SK-N-SH treated with all-trans-retinoic acid at 6 μM for 48 hours (cell line): ENCODE measurements at regions not wholly inside any gene's neighbourhood (a gene's known extent, or its start where the extent isn't known, plus 50 kb on each side); places are given as distances from the start of the nearest gene placed in this dataset.

Source experiments
- ARNTL ChIP-seq: fragments of 450-650 bp; formaldehyde crosslinking; IDR thresholded peaks from 2 replicates; pipeline ENCODE4 v1.5.0; 2020; ENCODE audit warnings: low read depth, mild to moderate bottlenecking, moderate library complexity, borderline replicate concordance
- CSRNP3 ChIP-seq: fragments of 250-450 bp; sonication (Bioruptor Pico); IDR thresholded peaks from 2 replicates; pipeline ENCODE4 v1.5.1; 2021; ENCODE audit warnings: mild to moderate bottlenecking, moderate library complexity
- GLIS3 ChIP-seq: fragments of 250-450 bp; sonication (Bioruptor Pico); IDR thresholded peaks from 2 replicates; pipeline ENCODE4 v1.5.0; 2020; ENCODE audit warnings: mild to moderate bottlenecking, moderate library complexity
- ISL1 ChIP-seq: fragments of 250-450 bp; sonication (Bioruptor Pico); IDR thresholded peaks from 2 replicates; pipeline ENCODE4 v2.1.2; 2022; ENCODE audit warnings: mild to moderate bottlenecking, moderate library complexity
- PATZ1 ChIP-seq: fragments of 250-450 bp; sonication (Bioruptor Pico); IDR thresholded peaks from 2 replicates; pipeline ENCODE4 v1.8.0; 2020; ENCODE audit warnings: mild to moderate bottlenecking, moderate library complexity, borderline replicate concordance
- RARB ChIP-seq: fragments of 250-450 bp; sonication (Bioruptor Pico); IDR thresholded peaks from 2 replicates; pipeline ENCODE4 v1.8.0; 2021; ENCODE audit warnings: mild to moderate bottlenecking, moderate library complexity
- TSHZ2 ChIP-seq: fragments of 250-450 bp; sonication (Bioruptor Pico); IDR thresholded peaks from 2 replicates; pipeline ENCODE4 v1.5.0; 2020; ENCODE audit warnings: mild to moderate bottlenecking, moderate library complexity

DNA sequence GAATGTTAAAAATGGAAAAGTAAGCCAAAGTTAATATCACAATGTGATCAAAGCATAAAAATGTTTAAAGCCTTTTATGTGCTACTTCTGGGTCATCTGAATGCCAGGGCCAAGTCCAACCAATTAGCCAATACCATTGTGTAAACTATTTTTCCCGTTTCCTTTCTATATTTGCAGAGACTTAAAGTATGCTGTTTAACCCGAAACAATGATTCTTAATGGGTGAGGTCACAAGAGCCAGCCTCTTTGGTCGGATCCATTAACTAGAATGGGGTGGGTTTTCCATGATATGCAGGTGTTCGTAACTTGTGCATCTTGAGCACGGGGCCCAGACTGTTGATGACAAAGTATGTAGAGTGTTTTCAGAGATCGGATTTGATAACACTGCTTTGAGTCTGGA, 111.3 kb upstream of the IGFBP3 start:
- TF ChIP-seq ISL1: no peak
- no peak for TF ChIP-seq GLIS3 (CRISPR knock-in tag)
- no peak for TF ChIP-seq PATZ1 (CRISPR knock-in tag)
- no peak for TF ChIP-seq TSHZ2 (CRISPR knock-in tag)
- TF ChIP-seq RARB (CRISPR knock-in tag): no peak
- TF ChIP-seq CSRNP3 (CRISPR knock-in tag): no peak
- no peak for TF ChIP-seq ARNTL (CRISPR knock-in tag)
